Posterior vena cava (tissue), 2 donors: ENCODE measurements at regions not wholly inside any gene's neighbourhood (a gene's known extent, or its start where the extent isn't known, plus 50 kb on each side); places are given as distances from the start of the nearest gene placed in this dataset.
"Not testable (repeated sequence)": the region's sequence is repeated elsewhere in the genome, so short reads cannot be mapped to it uniquely, and the experiment has no call there.

Source experiments
- DNase-seq: peaks from one replicate; pipeline ENCODE4 v3.0.0-alpha.2; 2020; ENCODE audit warnings: low spot score
- intact Hi-C, 2 donors: fragments of 100-400 bp; cut with DNase I; formaldehyde crosslinking; loops; one replicate each; pipeline versions ENCODE4 v1.14.1 to v1.14.2; 2022 to 2023
- donor health status: DM: yes; HTN: yes; CAD: no.
- donor health status: DM: yes; HTN: yes; CAD: no.

DNA sequence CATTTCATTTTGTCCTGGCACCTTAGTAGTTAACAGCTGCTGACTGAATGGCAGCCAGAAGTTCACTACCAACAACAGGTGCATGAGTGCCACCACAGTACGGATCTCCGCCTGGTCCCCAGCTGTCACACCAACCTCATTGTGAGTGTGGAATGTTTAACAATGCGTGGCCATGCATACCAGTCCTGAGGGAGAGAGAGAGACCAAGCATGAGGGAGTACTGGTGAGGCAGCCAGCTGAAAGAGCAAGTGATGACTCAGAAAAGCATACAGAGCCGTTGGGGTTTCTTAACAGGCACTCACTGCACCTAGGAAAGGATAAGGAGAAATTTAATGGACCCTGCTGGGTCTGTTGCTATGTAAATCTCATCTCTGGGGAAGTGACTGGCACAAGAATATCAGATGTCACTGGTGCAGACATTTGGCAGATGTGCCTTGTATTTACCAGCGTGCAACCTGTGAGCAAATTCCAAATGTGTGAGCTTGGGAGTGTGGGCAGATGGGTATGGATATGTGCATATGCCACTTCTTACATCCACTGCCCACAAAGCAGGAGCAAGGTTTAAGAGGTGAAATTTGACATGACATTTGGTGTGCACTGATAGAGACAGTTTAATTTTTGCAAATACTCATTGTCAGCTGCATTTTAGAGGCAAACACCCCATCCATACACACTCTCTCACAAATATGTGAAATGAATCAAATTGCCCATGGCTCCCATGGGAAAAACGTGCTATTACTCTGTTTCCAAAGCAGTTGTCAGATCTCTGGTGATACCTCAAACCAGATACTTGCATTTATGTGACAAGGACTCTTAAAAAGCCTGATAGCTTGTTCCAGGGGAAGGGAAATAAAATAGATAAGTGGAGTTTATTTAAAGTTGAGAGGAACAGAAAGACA is 245.2 kb upstream of the ARPP21 start:
- intact Hi-C loops, result no loop called here

GRCh38 chr3:35394905-35395304 is 244.4 kb upstream of the ARPP21 start:
- intact Hi-C loops, result no loop called here
- no peak for DNase-seq

More for the DNA sequence above, 245.2 kb upstream of the ARPP21 start:
- no peak for DNase-seq

DNA sequence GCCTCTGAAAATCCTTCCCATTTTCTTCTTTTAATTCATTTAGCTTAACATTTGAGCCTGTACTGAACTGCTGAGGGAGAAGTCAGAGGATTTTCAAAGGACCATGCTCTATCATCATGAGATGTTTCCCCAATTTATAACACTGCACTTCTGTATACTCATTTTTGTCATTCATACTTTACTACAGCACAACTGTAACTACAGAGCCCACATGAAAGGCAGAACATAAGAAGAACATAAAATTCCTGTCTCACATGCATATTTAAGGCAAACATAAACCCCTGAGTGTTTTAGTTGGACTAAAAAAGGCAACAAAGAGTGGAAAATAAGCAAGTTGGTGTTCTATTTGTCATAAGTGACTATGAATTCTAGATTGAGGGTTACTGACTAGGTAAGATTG is 237.7 kb upstream of the ARPP21 start:
- no peak for DNase-seq
- intact Hi-C loops, result no loop called here

- DNase-seq, result no peak
- intact Hi-C loops, result no loop called here
These were observed 234.8 kb upstream of the ARPP21 start for GRCh38 chr3:35404571-35404970.

- intact Hi-C loops, result no loop called here
- no peak for DNase-seq
These were observed 230.4 kb upstream of the ARPP21 start for GRCh38 chr3:35408882-35409281.

DNA sequence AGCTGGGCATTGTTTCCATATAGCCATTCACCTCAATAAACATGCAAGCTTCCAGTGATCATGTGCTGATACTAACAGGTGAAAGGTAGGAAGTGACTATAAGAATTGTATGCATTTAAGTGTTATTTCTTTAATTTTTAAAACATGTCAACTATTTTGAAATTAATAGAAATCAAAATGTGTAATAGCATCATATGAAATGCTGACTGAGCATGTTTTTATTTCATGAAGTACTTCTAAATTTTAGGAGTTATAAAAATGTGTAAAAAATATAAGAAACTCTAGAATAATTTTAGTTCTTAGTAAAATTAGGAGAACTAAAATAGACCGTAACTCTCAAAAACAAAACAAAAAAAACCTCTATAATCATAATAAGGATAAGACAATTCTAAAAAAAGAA is 229.3 kb upstream of the ARPP21 start:
- intact Hi-C loops, result no loop called here
- no peak for DNase-seq

DNA sequence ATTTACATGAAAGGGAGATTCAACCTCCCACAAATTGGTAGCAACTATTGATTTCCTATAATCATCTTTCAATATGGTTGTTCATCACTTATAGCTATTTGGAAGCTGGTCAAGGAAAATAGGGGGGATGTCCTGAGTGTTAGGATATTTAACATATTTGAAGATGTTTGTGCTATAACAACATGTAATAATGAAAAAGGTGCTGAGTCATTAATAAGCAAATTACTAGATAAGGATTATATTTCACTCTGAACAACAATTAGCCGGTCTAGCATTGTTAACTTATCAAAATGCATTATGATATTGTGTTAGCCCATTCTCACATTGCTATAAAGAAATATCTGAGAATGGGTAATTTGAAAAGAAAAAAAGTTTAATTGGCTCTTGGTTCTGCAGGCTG is 225.8 kb upstream of the ARPP21 start:
- no peak for DNase-seq
- intact Hi-C loops, result no loop called here

DNA sequence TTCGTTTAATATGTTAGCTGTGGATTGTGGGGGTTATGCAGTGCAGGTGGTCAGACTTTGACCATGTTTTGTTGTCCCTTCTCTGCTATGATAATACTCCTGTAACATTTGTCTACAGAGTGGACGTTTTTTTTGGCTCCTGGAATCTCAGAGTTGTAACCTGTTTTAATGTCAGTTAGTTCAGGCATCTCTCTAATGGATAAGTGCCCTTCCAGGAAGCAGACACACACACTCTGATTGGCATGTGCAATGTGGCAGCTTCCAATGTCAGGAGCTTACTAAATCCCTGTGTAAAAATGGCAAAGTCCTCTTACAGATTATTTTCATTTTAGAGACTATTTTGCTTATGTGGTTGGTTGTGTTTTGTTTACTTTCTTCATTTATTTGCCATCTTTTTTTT is 222.2 kb upstream of the ARPP21 start:
- DNase-seq, result no peak
- intact Hi-C loops, result no loop called here

GRCh38 chr3:35422101-35422500 is 217.2 kb upstream of the ARPP21 start:
- intact Hi-C loops, result no loop called here
- DNase-seq, result no peak

DNA sequence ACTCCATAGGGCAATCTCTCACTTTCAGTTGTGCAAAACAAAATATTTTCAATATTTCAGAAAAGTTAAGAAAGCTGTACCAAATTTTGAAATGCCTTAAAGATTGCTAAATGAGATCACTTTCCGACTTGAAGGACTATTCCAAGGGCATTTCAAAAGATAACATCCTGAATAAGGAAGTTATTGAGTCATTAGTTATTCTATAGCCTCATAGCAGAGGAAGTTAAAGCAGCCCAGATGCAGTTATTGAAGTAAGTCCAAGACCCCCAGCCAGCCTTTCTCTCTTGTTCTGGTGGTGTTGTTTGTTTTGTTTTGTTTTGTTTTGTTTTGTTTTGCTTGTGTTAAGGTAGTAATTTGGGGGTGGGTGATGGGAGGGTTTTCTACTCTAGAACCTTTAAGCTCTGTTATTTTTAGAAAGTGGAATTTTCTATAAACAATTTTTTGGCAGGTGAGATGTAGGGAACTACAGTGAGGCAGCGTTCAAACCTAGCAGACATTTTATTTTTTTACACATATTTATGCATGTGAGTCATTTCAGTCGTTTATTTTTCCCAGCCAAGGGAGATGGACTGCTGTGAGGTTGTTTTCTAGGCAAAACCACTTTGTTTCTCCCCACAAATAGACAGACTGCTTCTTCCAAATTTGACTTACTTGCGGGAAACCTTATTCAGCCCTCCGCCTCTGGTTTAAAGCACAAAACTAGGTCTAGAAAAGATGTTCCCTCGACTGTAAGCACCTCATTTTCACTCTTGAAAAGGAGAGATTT is 216.3 kb upstream of the ARPP21 start:
- intact Hi-C loops, result no loop called here
- DNase-seq, result no peak

GRCh38 chr3:35426366-35426958 is 212.9 kb upstream of the ARPP21 start:
- DNase-seq, result no peak
- intact Hi-C loops, result no loop called here

GRCh38 chr3:35437381-35437780 is 201.9 kb upstream of the ARPP21 start:
- no peak for DNase-seq
- intact Hi-C loops, result no loop called here

DNA sequence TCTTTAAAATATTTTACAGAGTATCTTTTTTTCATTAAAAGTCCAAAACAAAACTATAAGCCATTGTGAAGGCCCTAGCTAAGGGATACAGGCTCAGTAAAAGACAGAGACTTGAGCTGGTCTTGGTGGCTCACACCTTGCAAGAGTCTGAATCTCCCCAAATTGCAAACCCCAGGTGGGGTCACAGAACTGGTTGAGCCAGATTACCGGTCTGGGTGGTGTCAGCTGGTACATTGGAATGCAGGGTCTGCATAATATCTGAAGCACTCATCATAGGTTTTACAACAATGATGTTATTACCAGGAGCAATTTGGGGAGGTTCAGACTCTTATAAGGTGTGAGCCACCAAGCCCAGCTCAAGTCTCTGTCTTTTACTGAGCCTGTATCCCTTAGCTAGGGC is 201.2 kb upstream of the ARPP21 start:
- no peak for DNase-seq
- intact Hi-C loops, result no loop called here

GRCh38 chr3:35439663-35440062 is 199.7 kb upstream of the ARPP21 start:
- intact Hi-C loops, result no loop called here
- no peak for DNase-seq

DNA sequence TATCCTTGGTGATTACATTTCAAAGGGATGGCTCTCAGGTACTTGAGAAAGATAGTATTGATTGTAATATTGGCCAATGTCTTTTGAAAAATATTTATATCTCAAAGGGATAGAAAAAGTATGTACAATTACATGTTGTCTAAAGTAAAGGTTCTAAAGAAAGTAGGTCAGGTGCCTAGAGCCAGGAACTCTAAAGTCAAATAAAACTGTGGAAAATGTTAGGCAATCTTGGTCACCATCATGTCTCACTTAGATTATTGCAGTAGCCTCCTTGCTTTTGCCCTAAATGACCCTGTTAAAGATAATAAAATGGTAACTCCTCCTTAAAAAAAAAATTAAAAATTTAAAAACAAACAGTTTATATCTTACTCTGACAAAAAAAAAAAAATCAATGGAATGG is 198.5 kb upstream of the ARPP21 start:
- no peak for DNase-seq
- intact Hi-C loops, result no loop called here

- intact Hi-C loops, result no loop called here
- no peak for DNase-seq
These were observed 192.4 kb upstream of the ARPP21 start for GRCh38 chr3:35446896-35447295.

DNA sequence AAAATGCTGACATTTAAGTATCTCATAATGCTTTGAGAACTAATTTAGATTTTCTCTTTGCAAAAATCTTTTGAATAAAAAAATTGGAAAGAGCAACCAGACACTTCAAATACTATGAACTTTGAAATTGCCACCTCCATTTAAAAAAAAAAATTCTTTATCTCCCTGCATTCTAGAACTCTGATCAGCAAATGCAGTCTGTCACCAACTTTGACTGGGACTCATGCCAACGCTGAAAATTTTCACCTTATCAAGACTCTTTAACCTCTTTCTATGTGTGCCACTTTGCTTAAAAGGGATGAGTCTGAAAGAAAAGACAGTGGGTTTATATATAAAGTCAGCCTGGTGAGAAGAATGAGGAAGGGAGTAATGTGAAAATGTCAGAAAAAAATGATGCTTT is 191.2 kb upstream of the ARPP21 start:
- intact Hi-C loops, result no loop called here
- DNase-seq, result no peak

- no peak for DNase-seq
- intact Hi-C loops, result no loop called here
These were observed 190.6 kb upstream of the ARPP21 start for GRCh38 chr3:35448681-35449080.

GRCh38 chr3:35454819-35455218 is 184.5 kb upstream of the ARPP21 start:
- DNase-seq, intact Hi-C loops: not testable (repeated sequence)

DNA sequence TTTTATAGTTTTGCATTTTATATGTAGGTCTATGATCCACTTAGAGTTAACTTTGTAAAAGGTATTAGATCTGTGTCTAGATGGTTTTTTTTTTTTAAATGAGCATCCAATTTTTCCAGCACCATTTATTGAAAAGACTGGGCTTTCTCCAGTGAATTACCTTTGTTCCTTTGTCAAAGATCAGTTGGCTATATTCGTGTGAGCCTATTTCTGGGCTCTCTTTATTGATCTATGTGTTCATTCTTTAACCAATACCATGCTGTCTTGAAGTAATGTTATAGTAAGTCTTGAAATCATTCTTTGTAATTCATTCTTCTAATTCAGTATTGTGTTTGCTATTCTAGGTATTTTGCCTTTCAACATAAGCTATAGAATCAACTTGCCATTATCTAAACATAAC is 165.4 kb upstream of the ARPP21 start:
- DNase-seq, result no peak
- intact Hi-C loops, result no loop called here
